Glutamatergic neuron (in vitro differentiated cells): ENCODE measurements at regions not wholly inside any gene's neighbourhood (a gene's known extent, or its start where the extent isn't known, plus 50 kb on each side); places are given as distances from the start of the nearest gene placed in this dataset.
"Not testable (repeated sequence)": the region's sequence is repeated elsewhere in the genome, so short reads cannot be mapped to it uniquely, and the experiment has no call there.

Experiments used
- DNase-seq: peaks from one replicate; pipeline ENCODE4 v3.0.0; 2022
- H3K27ac Mint-ChIP-seq: one replicate; pipeline ENCODE4 v1.8.0; 2020; ENCODE audit warnings: mild to moderate bottlenecking, mixed read lengths, inconsistent platforms; ENCODE audit not compliant: unreplicated experiment
- H3K27me3 Mint-ChIP-seq: one replicate; pipeline ENCODE4 v1.8.0; 2020; ENCODE audit warnings: mild to moderate bottlenecking, moderate library complexity, mixed read lengths, inconsistent platforms; ENCODE audit not compliant: unreplicated experiment
- H3K36me3 Mint-ChIP-seq: one replicate; pipeline ENCODE4 v1.8.0; 2020; ENCODE audit warnings: mild to moderate bottlenecking, mixed read lengths, inconsistent platforms; ENCODE audit not compliant: unreplicated experiment
- H3K4me1 Mint-ChIP-seq: one replicate; pipeline ENCODE4 v1.8.0; 2020; ENCODE audit warnings: mild to moderate bottlenecking, low read depth, mixed read lengths, inconsistent platforms; ENCODE audit not compliant: unreplicated experiment
- H3K4me3 Mint-ChIP-seq: one replicate; pipeline ENCODE4 v1.8.0; 2020; ENCODE audit warnings: mild to moderate bottlenecking, mixed read lengths, inconsistent platforms; ENCODE audit not compliant: unreplicated experiment
- H3K9me3 Mint-ChIP-seq: one replicate; pipeline ENCODE4 v1.8.0; 2020; ENCODE audit warnings: mild to moderate bottlenecking, moderate library complexity, mixed read lengths, inconsistent platforms; ENCODE audit not compliant: unreplicated experiment
- TF ChIP-seq, protein P1 (sequence below): fragments of 200-600 bp; sonication (generic); IDR thresholded peaks from one replicate; pipeline ENCODE4 v1.5.0; 2021; ENCODE audit not compliant: partially characterized antibody, unreplicated experiment

GRCh38 chr15:38756441-38756840, 191.8 kb upstream of the RASGRP1 start:
- H3K27ac Mint-ChIP-seq, result no peak overlapping the region
- no peaks in the 10 kb centered on the region for H3K36me3 Mint-ChIP-seq
- no peaks in the 10 kb centered on the region for H3K9me3 Mint-ChIP-seq

DNA sequence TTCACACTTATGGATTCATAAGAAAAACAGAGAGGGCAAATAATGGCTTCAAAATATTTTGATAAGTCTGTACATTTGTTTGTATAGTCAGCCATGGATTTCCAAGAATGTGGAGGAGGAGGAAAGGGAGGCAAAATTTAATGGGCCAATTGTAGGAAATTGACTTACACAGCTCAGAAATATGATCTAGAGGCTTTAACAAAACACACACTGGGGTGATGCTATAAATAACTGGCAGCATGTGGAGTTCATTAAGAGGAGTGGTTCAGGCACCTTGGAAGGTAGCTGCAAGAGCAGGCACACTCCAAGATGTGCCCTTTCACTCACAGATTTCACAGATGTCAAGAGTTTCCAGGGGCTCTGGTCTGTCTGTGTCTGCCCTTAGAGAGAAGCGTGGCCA, 193.4 kb upstream of the RASGRP1 start:
- H3K9me3 Mint-ChIP-seq, result no peaks in the 10 kb centered on the region
- DNase-seq, result no peak
- H3K4me1 Mint-ChIP-seq, result peaks cover 2% of the 10 kb centered on the region
- H3K27ac Mint-ChIP-seq, result no peak overlapping the region
- H3K4me3 Mint-ChIP-seq, result no peak overlapping the region
- no peaks in the 10 kb centered on the region for H3K36me3 Mint-ChIP-seq
- H3K27me3 Mint-ChIP-seq, result no peaks in the 10 kb centered on the region
- TF ChIP-seq, protein P1, sequence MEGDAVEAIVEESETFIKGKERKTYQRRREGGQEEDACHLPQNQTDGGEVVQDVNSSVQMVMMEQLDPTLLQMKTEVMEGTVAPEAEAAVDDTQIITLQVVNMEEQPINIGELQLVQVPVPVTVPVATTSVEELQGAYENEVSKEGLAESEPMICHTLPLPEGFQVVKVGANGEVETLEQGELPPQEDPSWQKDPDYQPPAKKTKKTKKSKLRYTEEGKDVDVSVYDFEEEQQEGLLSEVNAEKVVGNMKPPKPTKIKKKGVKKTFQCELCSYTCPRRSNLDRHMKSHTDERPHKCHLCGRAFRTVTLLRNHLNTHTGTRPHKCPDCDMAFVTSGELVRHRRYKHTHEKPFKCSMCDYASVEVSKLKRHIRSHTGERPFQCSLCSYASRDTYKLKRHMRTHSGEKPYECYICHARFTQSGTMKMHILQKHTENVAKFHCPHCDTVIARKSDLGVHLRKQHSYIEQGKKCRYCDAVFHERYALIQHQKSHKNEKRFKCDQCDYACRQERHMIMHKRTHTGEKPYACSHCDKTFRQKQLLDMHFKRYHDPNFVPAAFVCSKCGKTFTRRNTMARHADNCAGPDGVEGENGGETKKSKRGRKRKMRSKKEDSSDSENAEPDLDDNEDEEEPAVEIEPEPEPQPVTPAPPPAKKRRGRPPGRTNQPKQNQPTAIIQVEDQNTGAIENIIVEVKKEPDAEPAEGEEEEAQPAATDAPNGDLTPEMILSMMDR, result no peak

More at GRCh38 chr15:38756441-38756840, 191.8 kb upstream of the RASGRP1 start:
- no peaks in the 10 kb centered on the region for H3K27me3 Mint-ChIP-seq
- no peak for DNase-seq
- no peak overlapping the region for H3K4me3 Mint-ChIP-seq
- TF ChIP-seq, protein P1, result no peak
- peaks cover 2% of the 10 kb centered on the region for H3K4me1 Mint-ChIP-seq

GRCh38 chr15:38761681-38762080, 197.1 kb upstream of the RASGRP1 start:
- no peaks in the 10 kb centered on the region for H3K27me3 Mint-ChIP-seq
- DNase-seq, result no peak
- H3K4me1 Mint-ChIP-seq, result peaks cover 2% of the 10 kb centered on the region
- no peaks in the 10 kb centered on the region for H3K9me3 Mint-ChIP-seq
- TF ChIP-seq, protein P1, result no peak
- H3K4me3 Mint-ChIP-seq, result no peak overlapping the region
- no peaks in the 10 kb centered on the region for H3K36me3 Mint-ChIP-seq
- H3K27ac Mint-ChIP-seq, result no peak overlapping the region

DNA sequence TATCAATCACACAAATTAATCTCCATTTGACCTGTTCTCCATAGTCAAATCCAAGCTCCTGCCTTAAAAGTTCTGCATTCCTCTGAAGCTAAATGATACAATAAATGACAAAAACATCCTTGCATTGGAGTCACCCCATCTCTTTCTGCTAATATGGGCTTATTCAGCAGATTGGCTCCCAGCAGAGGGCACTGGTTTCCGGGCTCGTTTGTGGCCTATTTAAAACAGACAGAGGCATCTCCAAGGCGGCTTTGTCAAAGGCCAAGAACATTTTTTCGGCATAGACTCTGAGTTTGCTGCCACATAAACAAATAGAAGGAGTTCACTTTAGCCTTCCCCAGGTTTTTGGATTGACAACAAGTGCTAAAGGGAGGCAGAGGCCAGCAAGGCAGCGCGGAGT, 204.4 kb upstream of the RASGRP1 start:
- DNase-seq, result peak; percentile 37
- no peak overlapping the region for H3K4me3 Mint-ChIP-seq
- no peak overlapping the region for H3K27ac Mint-ChIP-seq
- H3K36me3 Mint-ChIP-seq, result no peaks in the 10 kb centered on the region
- H3K27me3 Mint-ChIP-seq, result no peaks in the 10 kb centered on the region
- TF ChIP-seq, protein P1, result no peak
- no peaks in the 10 kb centered on the region for H3K9me3 Mint-ChIP-seq
- no peaks in the 10 kb centered on the region for H3K4me1 Mint-ChIP-seq

- DNase-seq, result no peak
- Mint-ChIP-seq H3K4me1 (no peaks in the 10 kb centered on the region), H3K36me3 (no peaks in the 10 kb centered on the region), H3K27ac (no peak overlapping the region), H3K9me3 (no peaks in the 10 kb centered on the region), H3K4me3 (no peak overlapping the region), H3K27me3 (no peaks in the 10 kb centered on the region)
- TF ChIP-seq, protein P1, result no peak
These were observed 204.9 kb upstream of the RASGRP1 start for GRCh38 chr15:38769492-38769891.

- H3K4me3 Mint-ChIP-seq, DNase-seq, H3K27ac Mint-ChIP-seq, H3K9me3 Mint-ChIP-seq, H3K4me1 Mint-ChIP-seq, H3K27me3 Mint-ChIP-seq, H3K36me3 Mint-ChIP-seq: not testable (repeated sequence)
These were observed 209.5 kb upstream of the RASGRP1 start for GRCh38 chr15:38774076-38774475.
